ENCODE measurements at regions not wholly inside any gene's neighbourhood (a gene's known extent, or its start where the extent isn't known, plus 50 kb on each side); places are given as distances from the start of the nearest gene placed in this dataset.

DNA sequence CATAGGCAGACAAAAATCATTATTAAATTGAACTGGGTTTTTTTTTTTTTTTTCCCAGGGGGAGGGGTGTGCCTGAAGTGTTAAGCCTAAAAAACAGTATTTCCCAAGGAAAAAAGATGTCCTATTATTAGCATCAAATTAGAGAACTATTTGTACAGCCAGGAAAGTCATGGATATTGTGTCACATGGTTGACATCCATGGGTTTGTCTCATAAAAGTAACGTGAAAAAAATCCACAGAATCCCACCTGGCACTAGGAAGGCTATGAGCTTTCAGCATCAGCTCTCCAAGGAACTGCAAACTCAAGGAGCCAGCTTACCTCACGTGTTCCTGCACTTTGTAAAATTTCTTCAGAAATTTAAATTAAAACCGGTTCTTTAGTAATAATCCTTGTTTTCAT is 69.1 kb upstream of the EGLN3 start:
- Histone ChIP-seq H3K4me1 (ENCODE audit: insufficient read depth, insufficient read length) (no peaks in the 10 kb centered on the region), H3K9ac (ENCODE audit: insufficient read length, low read depth) (no peak overlapping the region), H3K4me3 (ENCODE audit: insufficient read length, low read depth) (no peak overlapping the region), H3K27me3 (ENCODE audit: insufficient read depth, insufficient read length) (no peaks in the 10 kb centered on the region), H3K36me3 (ENCODE audit: insufficient read depth, insufficient read length, low read length) (no peaks in the 10 kb centered on the region), H3K9me3 (ENCODE audit: insufficient read depth, low read length) (no peaks in the 10 kb centered on the region)
- no peak for DNase-seq (ENCODE audit: low read depth, low spot score)
- TF ChIP-seq ZNF274 (IDR thresholded peaks at IDR 0.05; ENCODE audit: low read depth, low read length) (no peak), SUZ12 (IDR thresholded peaks at IDR 0.05; ENCODE audit: extremely low read depth, insufficient read depth, insufficient read length) (no peak), YY1 (IDR thresholded peaks at IDR 0.05; ENCODE audit: insufficient read depth, insufficient read length) (no peak)

DNA sequence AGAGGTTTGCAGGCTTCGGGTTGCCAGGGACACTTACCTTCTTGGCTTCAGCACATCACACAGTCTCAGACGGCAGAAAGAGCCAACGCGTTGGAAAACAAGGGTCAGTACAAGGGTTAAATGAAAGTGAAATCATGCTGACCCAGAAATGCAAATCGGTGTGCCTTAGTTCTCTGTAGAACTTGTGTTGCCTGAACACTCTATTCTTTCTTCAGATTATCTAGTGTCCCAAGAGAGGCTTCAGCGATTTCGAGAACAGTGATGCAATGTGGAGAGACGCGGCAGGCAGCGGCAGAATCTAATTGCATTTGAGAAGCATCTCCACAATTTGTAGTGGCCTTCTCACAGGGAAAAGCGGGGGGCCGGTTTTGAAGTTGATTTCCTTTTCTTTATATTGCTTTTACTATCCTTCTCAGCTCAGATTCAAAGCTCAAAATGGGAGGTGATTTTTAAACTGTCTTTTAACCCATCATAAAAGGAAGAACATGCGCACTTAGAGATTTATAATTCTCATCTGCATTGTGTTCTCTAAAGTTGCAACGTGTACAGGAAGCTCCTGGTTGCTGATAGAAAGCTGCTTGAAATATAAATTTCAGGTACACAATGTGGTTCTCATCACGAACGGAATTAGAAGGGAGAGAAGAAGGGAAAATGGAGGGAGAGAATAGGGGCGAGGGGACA is 67.8 kb upstream of the EGLN3 start:
- Histone ChIP-seq H3K9ac (ENCODE audit: insufficient read length, low read depth) (no peak overlapping the region), H3K36me3 (ENCODE audit: insufficient read depth, insufficient read length, low read length) (no peaks in the 10 kb centered on the region), H3K4me3 (ENCODE audit: insufficient read length, low read depth) (no peak overlapping the region), H3K9me3 (ENCODE audit: insufficient read depth, low read length) (no peaks in the 10 kb centered on the region), H3K4me1 (ENCODE audit: insufficient read depth, insufficient read length) (no peaks in the 10 kb centered on the region), H3K27me3 (ENCODE audit: insufficient read depth, insufficient read length) (no peaks in the 10 kb centered on the region)
- TF ChIP-seq SUZ12 (IDR thresholded peaks at IDR 0.05; ENCODE audit: extremely low read depth, insufficient read depth, insufficient read length), result no peak
- no peak for TF ChIP-seq YY1 (IDR thresholded peaks at IDR 0.05; ENCODE audit: insufficient read depth, insufficient read length)
- no peak for TF ChIP-seq ZNF274 (IDR thresholded peaks at IDR 0.05; ENCODE audit: low read depth, low read length)
- no peak for DNase-seq (ENCODE audit: low read depth, low spot score)

DNA sequence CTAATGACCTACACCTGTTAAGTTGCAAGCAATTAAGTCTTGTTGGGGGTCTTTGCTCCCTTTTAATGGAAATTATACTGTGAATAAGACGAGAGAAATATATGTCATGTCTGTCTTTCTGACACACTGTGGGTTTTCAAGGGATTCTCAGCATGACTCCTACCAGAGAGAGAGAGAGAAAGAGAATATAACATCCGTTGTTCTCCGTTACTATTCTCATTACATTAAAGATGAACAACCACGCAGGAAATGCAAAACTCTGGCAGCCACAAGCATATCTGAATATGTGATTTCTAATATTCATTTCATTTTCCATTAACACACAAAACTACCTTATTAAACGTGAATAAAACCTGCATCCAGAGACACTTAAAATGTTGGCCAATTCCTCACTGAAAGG is 67.3 kb upstream of the EGLN3 start:
- DNase-seq (ENCODE audit: low read depth, low spot score), result no peak
- no peaks in the 10 kb centered on the region for H3K4me1 ChIP-seq (ENCODE audit: insufficient read depth, insufficient read length)
- no peaks in the 10 kb centered on the region for H3K27me3 ChIP-seq (ENCODE audit: insufficient read depth, insufficient read length)
- H3K36me3 ChIP-seq (ENCODE audit: insufficient read depth, insufficient read length, low read length), result no peaks in the 10 kb centered on the region
- TF ChIP-seq SUZ12 (IDR thresholded peaks at IDR 0.05; ENCODE audit: extremely low read depth, insufficient read depth, insufficient read length) (no peak), YY1 (IDR thresholded peaks at IDR 0.05; ENCODE audit: insufficient read depth, insufficient read length) (no peak), ZNF274 (IDR thresholded peaks at IDR 0.05; ENCODE audit: low read depth, low read length) (no peak)
- H3K9me3 ChIP-seq (ENCODE audit: insufficient read depth, low read length), result no peaks in the 10 kb centered on the region
- no peak overlapping the region for H3K4me3 ChIP-seq (ENCODE audit: insufficient read length, low read depth)
- no peak overlapping the region for H3K9ac ChIP-seq (ENCODE audit: insufficient read length, low read depth)

DNA sequence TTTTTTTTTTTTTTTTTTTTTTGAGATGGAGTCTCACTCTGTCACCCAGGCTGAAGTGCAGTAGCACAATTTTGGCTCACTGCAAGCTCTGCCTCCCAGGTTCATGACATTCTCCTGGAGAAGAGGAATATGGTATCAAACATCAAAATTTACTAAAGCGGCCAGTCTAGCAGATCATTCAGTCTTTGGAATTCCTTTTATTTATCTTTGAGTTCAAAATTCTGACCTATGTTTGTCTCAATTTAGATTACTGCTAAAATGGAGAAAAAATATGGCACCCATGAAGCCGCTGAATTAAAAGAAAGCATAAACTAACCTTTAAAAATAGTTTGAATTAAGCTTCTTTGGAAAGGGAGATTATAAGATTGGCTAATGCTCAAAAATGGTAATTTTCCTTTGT is 64.5 kb upstream of the EGLN3 start:
- no peaks in the 10 kb centered on the region for H3K36me3 ChIP-seq (ENCODE audit: insufficient read depth, insufficient read length, low read length)
- H3K27me3 ChIP-seq (ENCODE audit: insufficient read depth, insufficient read length), result no peaks in the 10 kb centered on the region
- TF ChIP-seq SUZ12 (IDR thresholded peaks at IDR 0.05; ENCODE audit: extremely low read depth, insufficient read depth, insufficient read length), result no peak
- no peak for TF ChIP-seq YY1 (IDR thresholded peaks at IDR 0.05; ENCODE audit: insufficient read depth, insufficient read length)
- TF ChIP-seq ZNF274 (IDR thresholded peaks at IDR 0.05; ENCODE audit: low read depth, low read length), result no peak
- H3K9ac ChIP-seq (ENCODE audit: insufficient read length, low read depth), result no peak overlapping the region
- no peak for DNase-seq (ENCODE audit: low read depth, low spot score)
- H3K9me3 ChIP-seq (ENCODE audit: insufficient read depth, low read length), result no peaks in the 10 kb centered on the region
- H3K4me3 ChIP-seq (ENCODE audit: insufficient read length, low read depth), result no peak overlapping the region
- no peaks in the 10 kb centered on the region for H3K4me1 ChIP-seq (ENCODE audit: insufficient read depth, insufficient read length)

DNA sequence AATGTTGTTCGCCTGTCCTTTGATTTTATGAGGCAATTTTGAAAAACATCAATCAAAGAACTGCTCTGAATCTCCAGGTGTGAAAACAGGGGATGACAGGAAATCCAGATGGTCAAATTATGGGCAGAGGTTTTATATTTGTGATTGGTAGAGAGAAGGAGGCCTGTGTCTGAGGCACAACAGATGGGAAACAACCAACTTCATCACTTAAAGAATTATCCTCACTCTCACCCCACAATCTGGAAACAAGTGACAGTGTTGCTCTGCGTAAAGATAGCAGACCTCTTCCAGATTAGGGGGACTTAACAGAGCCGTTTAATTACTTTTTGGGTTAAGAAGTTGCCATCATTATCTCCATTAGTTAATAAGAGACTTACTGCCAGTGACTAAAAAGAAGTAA is 64.1 kb upstream of the EGLN3 start:
- H3K27me3 ChIP-seq (ENCODE audit: insufficient read depth, insufficient read length), result no peaks in the 10 kb centered on the region
- no peak overlapping the region for H3K4me3 ChIP-seq (ENCODE audit: insufficient read length, low read depth)
- no peak for DNase-seq (ENCODE audit: low read depth, low spot score)
- no peak for TF ChIP-seq YY1 (IDR thresholded peaks at IDR 0.05; ENCODE audit: insufficient read depth, insufficient read length)
- TF ChIP-seq SUZ12 (IDR thresholded peaks at IDR 0.05; ENCODE audit: extremely low read depth, insufficient read depth, insufficient read length), result no peak
- TF ChIP-seq ZNF274 (IDR thresholded peaks at IDR 0.05; ENCODE audit: low read depth, low read length), result no peak
- H3K4me1 ChIP-seq (ENCODE audit: insufficient read depth, insufficient read length), result no peaks in the 10 kb centered on the region
- H3K9ac ChIP-seq (ENCODE audit: insufficient read length, low read depth), result no peak overlapping the region
- no peaks in the 10 kb centered on the region for H3K36me3 ChIP-seq (ENCODE audit: insufficient read depth, insufficient read length, low read length)
- H3K9me3 ChIP-seq (ENCODE audit: insufficient read depth, low read length), result no peaks in the 10 kb centered on the region

DNA sequence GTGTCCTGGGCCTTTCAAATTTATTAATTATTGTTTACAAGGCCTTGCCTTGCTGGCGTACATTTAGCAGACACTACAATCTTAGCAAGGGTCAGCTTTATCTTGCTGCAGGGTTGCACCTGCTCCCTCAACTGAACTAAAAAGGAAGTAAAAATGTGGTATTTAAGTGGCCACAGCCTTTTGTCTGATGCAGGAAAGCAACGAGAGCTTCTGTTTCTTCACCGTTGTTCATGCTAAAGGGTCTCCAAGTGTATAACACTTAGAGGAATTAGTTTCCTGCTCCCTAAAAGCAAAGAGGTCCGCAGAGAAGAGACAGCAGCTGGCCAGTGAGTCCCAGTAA is 62.8 kb upstream of the EGLN3 start:
- no peak for DNase-seq (ENCODE audit: low read depth, low spot score)

DNA sequence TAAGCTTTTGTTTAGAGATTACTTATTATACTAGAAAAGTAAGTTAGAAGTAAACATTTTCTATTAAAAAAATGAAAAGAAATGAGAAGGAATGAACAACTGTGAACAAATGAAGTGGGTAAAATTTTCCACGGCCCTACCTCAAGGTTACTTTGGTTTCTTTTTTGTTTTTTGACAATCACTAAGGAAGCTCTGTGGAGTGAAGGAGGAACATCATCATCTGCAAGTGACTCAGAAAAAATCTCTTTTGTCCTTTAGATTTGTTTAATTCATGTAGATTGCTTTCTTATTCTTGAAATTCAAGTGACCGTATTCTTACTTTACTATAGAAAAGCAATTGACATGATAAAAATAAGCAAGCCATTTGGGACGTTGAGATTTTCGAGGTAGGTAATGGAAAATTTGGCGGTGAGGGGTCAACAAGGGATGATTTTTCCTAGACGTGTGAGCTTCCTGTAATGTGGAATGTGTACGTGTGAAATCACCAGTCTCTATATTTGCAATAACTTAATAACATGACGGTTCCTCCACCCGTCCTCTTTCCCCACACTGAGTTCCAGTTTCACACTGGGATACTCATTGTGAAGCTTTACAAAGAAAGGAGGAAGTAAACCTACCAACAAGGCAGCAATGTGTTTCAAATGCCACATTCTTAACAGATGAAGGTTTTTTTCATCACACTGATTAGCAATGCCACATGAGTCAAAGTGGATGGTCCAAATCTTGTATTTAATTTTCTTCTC is 62.3 kb upstream of the EGLN3 start:
- no peak for TF ChIP-seq YY1 (IDR thresholded peaks at IDR 0.05; ENCODE audit: insufficient read depth, insufficient read length)
- TF ChIP-seq SUZ12 (IDR thresholded peaks at IDR 0.05; ENCODE audit: extremely low read depth, insufficient read depth, insufficient read length), result no peak
- no peak for TF ChIP-seq ZNF274 (IDR thresholded peaks at IDR 0.05; ENCODE audit: low read depth, low read length)
- no peak for DNase-seq (ENCODE audit: low read depth, low spot score)
- H3K4me1 ChIP-seq (ENCODE audit: insufficient read depth, insufficient read length), result no peaks in the 10 kb centered on the region
- H3K36me3 ChIP-seq (ENCODE audit: insufficient read depth, insufficient read length, low read length), result no peaks in the 10 kb centered on the region
- H3K9ac ChIP-seq (ENCODE audit: insufficient read length, low read depth), result no peak overlapping the region
- no peaks in the 10 kb centered on the region for H3K27me3 ChIP-seq (ENCODE audit: insufficient read depth, insufficient read length)
- no peaks in the 10 kb centered on the region for H3K9me3 ChIP-seq (ENCODE audit: insufficient read depth, low read length)
- no peak overlapping the region for H3K4me3 ChIP-seq (ENCODE audit: insufficient read length, low read depth)

More for the DNA sequence above, 62.8 kb upstream of the EGLN3 start:
- H3K4me3 ChIP-seq (ENCODE audit: insufficient read length, low read depth), result no peak overlapping the region
- H3K9ac ChIP-seq (ENCODE audit: insufficient read length, low read depth), result no peak overlapping the region
- no peaks in the 10 kb centered on the region for H3K36me3 ChIP-seq (ENCODE audit: insufficient read depth, insufficient read length, low read length)
- no peaks in the 10 kb centered on the region for H3K27me3 ChIP-seq (ENCODE audit: insufficient read depth, insufficient read length)
- no peaks in the 10 kb centered on the region for H3K4me1 ChIP-seq (ENCODE audit: insufficient read depth, insufficient read length)
- H3K9me3 ChIP-seq (ENCODE audit: insufficient read depth, low read length), result no peaks in the 10 kb centered on the region
- TF ChIP-seq YY1 (IDR thresholded peaks at IDR 0.05; ENCODE audit: insufficient read depth, insufficient read length), result no peak
- TF ChIP-seq ZNF274 (IDR thresholded peaks at IDR 0.05; ENCODE audit: low read depth, low read length), result no peak
- TF ChIP-seq SUZ12 (IDR thresholded peaks at IDR 0.05; ENCODE audit: extremely low read depth, insufficient read depth, insufficient read length), result no peak

Measured in NT2/D1 (cell line).